GM23338 (cell line): ENCODE measurements at regions not wholly inside any gene's neighbourhood (a gene's known extent, or its start where the extent isn't known, plus 50 kb on each side); places are given as distances from the start of the nearest gene placed in this dataset.

ENCODE experiments used
- CREB1 ChIP-seq: fragments of 250-450 bp; sonication (Bioruptor Pico); IDR thresholded peaks from 2 replicates; pipeline ENCODE4 v1.5.0; 2020; ENCODE audit warnings: low read depth, mild to moderate bottlenecking, moderate library complexity
- CTCF ChIP-seq, 2 experiments: fragments of 200-600 bp in 1 of 2; sonication (generic) in 1 of 2; conservative IDR thresholded peaks; 2 replicates each; pipeline versions ENCODE4 v1.5.1 to v1.6.1; 2016 to 2017; ENCODE audit warnings: antibody characterized with exemption in 2 of 2, low read depth in 2 of 2, mild to moderate bottlenecking in 2 of 2, moderate library complexity in 1 of 2
- ETS1 ChIP-seq: IDR thresholded peaks from 2 replicates; pipeline ENCODE4 v1.6.1; 2016; ENCODE audit warnings: antibody characterized with exemption
- EZH2 ChIP-seq: fragments of 200-600 bp; sonication (generic); IDR thresholded peaks from one replicate; pipeline ENCODE4 v1.8.0; 2017; ENCODE audit warnings: antibody characterized with exemption, mild to moderate bottlenecking, low read depth; ENCODE audit not compliant: unreplicated experiment
- EZH2phosphoT487 ChIP-seq: fragments of 200-600 bp; sonication (generic); IDR thresholded peaks from one replicate; pipeline ENCODE4 v1.8.1; 2018; ENCODE audit warnings: antibody characterized with exemption; ENCODE audit not compliant: unreplicated experiment
- JUNB ChIP-seq: IDR thresholded peaks from one replicate; pipeline ENCODE4 v1.6.1; 2016; ENCODE audit warnings: antibody characterized with exemption; ENCODE audit not compliant: unreplicated experiment
- NANOG ChIP-seq: IDR thresholded peaks from 2 replicates; pipeline ENCODE4 v1.6.1; 2016; ENCODE audit warnings: antibody characterized with exemption, borderline replicate concordance
- POLR2AphosphoS5 ChIP-seq: IDR thresholded peaks from 2 replicates; pipeline ENCODE4 v1.6.1; 2016; ENCODE audit warnings: antibody characterized with exemption, low read depth
- REST ChIP-seq: IDR thresholded peaks from one replicate; pipeline ENCODE4 v1.6.1; 2018; ENCODE audit warnings: antibody characterized with exemption; ENCODE audit not compliant: unreplicated experiment
- ZNF114 ChIP-seq: fragments of 250-450 bp; sonication (Bioruptor Pico); IDR thresholded peaks from 2 replicates; pipeline ENCODE4 v1.5.0; 2020; ENCODE audit warnings: mild to moderate bottlenecking, moderate library complexity
- ZNF331 ChIP-seq: fragments of 250-450 bp; sonication (Bioruptor Pico); IDR thresholded peaks from 2 replicates; pipeline ENCODE4 v1.5.0; 2020; ENCODE audit warnings: low read depth, mild to moderate bottlenecking, moderate library complexity

GRCh38 chr7:136140469-136140868 is 163.3 kb upstream of the MTPN start:
- TF ChIP-seq POLR2AphosphoS5, result no peak
- TF ChIP-seq JUNB, result no peak
- TF ChIP-seq CTCF (conservative IDR thresholded peaks at IDR 0.05; ENCODE audit: low read depth in 2 of 2), result no peak
- TF ChIP-seq EZH2phosphoT487, result no peak
- TF ChIP-seq CREB1 (CRISPR knock-in tag), result no peak
- no peak for TF ChIP-seq EZH2
- no peak for TF ChIP-seq ZNF331
- TF ChIP-seq REST, result no peak
- no peak for TF ChIP-seq NANOG
- no peak for TF ChIP-seq ETS1
- no peak for TF ChIP-seq ZNF114 (CRISPR knock-in tag)
